Mucosa of gallbladder (tissue), 1 donor: ENCODE measurements at regions not wholly inside any gene's neighbourhood (a gene's known extent, or its start where the extent isn't known, plus 50 kb on each side); places are given as distances from the start of the nearest gene placed in this dataset.

Source experiments
- DNase-seq: peaks from one replicate; pipeline ENCODE4 v3.0.0-alpha.2; 2020; ENCODE audit warnings: low spot score
- donor health status: DM: no; HTN: no; CAD: no.

DNA sequence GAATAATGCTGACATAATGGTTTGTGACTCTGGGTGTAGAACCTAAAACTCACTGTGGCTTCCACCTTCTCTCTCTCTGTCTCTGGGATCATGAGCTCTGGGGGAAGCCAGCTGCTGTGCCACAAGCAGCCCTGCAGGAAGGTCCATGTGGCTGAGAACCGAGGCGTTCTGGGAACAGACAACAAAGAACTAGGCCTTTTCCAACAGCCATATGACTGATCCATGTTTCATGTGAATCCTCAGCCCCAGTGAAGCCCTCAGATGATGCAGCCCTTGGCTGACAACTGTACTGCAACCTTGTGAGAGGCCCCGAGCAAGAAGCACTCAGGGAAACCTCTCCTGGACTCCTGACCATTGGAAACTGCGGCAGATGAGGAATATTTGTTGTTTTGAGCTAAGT lies 56.6 kb downstream of the HLA-G start:
- no peak for DNase-seq

GRCh38 chr6:29886701-29887100 lies 55.6 kb upstream of the HLA-A start:
- no peak for DNase-seq

DNA sequence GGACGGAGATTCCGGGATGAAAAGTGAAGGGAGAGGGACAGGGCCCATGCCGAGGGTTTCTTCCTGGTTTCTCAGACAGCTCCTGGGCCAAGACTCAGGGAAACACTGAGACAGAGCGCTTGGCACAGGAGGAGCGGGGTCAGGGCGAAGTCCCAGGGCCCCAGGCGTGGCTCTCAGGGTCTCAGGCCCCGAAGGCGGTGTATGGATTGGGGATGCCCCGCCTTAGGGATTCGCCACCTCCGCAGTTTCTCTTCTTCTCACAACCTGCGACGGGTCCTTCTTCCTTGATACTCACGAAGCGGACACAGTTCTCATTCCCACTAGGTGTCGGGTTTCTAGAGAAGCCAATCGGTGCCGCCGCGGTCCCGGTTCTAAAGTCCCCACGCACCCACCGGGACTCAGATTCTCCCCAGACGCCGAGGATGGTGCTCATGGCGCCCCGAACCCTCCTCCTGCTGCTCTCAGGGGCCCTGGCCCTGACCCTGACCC lies 55.0 kb upstream of the HLA-A start:
- peak; percentile 46 for DNase-seq

DNA sequence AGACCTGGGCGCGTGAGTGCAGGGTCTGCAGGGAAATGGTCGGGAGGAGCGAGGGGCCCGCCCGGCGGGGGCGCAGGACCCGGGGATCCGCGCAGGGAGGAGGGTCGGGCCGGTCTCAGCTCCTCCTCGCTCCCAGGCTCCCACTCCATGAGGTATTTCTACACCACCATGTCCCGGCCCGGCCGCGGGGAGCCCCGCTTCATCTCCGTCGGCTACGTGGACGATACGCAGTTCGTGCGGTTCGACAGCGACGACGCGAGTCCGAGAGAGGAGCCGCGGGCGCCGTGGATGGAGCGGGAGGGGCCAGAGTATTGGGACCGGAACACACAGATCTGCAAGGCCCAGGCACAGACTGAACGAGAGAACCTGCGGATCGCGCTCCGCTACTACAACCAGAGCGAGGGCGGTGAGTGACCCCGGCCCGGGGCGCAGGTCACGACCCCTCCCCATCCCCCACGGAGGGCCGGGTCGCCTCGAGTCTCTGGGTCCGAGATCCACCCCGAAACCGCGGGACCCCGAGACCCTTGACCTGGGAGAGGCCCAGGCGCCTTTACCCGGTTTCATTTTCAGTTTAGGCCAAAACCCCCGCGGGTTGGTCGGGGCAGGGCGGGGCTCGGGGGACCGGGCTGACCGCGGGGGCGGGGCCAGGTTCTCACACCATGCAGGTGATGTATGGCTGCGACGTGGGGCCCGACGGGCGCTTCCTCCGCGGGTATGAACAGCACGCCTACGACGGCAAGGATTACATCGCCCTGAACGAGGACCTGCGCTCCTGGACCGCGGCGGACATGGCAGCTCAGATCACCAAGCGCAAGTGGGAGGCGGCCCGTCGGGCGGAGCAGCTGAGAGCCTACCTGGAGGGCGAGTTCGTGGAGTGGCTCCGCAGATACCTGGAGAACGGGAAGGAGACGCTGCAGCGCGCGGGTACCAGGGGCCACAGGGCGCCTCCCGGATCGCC lies 54.2 kb upstream of the HLA-A start:
- DNase-seq, result peak; percentile 84
